Non-pigmented ciliary epithelial cell (primary cell): ENCODE measurements at regions not wholly inside any gene's neighbourhood (a gene's known extent, or its start where the extent isn't known, plus 50 kb on each side); places are given as distances from the start of the nearest gene placed in this dataset.

Experiments
- DNase-seq: peaks from one replicate; pipeline ENCODE4 v3.0.0-alpha.2; 2010; ENCODE audit warnings: low read depth

DNA sequence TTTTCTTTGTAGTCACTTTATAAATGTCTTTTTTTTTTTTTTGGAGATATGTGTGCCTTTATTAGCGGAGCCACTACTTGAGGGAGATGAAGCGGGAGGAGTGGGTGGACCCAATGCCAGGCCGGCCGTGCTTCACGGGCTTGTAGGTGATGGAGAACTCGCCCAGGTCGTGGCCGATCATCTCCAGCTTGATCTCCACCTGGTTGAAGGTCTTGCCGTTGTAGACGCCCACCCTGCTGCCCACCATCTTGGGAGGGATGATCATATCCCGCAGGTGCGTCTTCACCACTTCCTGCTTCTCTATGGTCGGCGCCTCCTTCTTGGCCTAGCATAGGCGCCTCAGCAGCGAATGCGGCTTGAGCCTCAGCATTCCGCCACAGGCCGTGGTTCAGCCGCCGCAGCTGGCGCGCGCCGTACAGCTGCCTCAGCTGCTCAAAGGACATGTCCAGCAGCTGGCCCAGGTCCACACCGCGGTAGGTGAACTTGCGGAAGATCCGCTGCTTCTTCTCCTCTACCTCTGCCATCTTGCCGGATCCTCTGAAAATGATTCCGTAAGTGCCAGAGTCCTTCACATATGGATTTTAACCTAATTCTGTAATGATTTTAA, 1095.6 kb downstream of the MAT2B start:
- no peak for DNase-seq

DNA sequence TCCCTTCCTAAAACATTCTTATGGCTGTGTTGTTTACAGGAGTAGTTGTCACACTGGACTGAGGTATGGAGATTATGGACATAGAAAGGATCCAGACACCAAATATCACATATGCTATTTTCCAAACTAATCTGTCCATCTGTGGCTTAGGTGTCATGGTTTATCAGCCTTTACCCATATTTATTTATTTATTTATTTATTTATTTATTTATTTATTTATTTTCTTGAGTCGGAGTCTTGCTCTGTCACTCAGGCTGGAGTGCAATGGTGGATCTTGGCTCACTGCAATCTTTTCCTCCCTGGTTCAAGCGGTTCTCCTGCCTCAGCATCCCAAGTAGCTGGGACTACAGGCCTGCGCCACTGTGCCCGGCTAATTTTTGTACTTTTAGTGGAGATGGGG, 1103.1 kb downstream of the MAT2B start:
- no peak for DNase-seq

DNA sequence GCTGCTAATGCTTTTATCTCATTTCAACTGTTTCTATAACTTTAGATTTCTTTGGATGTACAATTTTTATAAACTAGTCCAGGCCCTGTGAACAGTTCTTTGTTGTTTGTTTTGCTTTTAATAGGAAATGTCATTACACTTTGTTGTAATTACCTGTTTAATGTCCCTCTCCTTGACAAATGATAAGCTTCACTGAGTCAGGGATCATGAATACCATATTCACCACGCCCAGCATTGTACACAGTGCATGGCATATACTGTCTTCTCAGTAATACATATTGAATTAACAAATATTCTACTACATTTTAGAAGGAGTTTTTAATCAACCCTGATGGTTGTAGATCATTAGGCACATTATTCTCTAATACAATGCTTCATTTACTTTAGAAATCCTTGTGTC, 1105.0 kb downstream of the MAT2B start:
- DNase-seq: no peak

DNA sequence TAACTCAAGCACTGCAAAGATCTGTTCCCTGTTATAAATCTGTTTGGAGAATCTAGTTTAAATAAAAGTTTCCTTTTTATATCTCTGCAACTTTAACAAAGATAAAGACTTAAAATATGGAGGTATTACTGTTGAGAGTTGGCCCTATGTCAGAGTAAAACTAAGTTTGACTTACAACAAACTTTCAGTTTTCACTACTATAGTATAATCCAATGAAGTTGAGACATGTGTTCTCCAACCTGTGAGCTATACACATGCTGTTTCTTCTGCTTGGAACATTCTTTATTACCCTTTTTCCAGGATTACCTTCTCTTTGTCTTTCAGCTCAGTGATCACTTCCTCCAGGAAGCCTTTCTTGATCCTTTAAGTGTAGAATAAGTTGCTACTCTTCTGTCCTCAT, 1109.3 kb downstream of the MAT2B start:
- no peak for DNase-seq

DNA sequence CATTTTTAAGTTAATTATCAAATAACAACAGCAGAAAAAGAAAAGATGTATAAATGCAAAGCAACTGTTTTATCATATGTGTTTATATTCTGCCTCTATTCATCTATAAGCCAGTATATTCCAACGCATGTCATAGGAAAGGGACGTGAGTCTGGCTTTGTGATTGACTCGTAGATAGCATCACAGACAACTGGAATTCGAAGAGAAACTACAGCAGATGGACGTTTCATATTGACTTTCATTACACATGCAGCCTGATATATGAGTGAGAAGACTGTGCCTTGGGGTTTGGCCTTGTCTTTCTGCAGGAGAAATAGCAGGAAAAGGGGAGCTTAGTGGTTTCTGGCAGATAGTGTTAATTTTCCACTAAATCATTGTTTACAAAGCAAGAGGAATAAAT, 1111.9 kb downstream of the MAT2B start:
- DNase-seq: no peak

DNA sequence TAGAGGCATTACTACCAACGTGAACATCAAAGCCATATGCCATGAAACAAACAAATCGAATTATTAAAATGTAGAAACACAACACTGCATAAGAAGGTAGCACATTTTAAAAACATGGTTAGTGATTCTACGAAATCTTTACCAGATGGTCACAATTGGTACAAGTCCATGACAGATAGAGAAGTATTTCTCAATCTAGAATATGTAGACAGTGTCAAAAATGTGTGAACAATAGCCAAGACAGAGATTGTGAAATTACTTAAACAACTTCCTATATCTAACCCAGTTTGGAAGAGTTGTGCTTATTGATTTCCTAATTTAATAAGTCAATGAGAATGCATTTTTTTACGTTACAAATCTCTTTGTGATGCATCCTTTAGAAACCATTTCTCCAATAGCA, 1121.6 kb downstream of the MAT2B start:
- DNase-seq: no peak

DNA sequence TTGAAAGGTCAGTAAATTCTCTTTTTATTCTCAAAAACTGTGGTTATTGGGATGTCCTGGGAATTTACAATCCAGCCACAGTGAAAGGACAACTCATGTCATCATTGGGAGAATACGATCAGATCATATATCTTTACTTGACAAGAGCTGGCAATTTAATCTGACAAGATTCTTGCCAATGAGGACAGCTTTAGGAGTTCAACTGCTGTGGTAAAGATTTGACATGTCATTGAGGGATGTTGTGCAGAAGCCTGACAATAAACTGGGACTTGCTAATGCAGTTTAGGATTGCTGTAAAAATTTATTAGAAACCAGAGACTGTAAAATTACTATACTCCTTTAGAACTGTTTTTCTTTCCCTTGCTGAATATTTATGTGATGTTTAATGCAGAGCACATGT, 1131.0 kb downstream of the MAT2B start:
- DNase-seq: no peak

DNA sequence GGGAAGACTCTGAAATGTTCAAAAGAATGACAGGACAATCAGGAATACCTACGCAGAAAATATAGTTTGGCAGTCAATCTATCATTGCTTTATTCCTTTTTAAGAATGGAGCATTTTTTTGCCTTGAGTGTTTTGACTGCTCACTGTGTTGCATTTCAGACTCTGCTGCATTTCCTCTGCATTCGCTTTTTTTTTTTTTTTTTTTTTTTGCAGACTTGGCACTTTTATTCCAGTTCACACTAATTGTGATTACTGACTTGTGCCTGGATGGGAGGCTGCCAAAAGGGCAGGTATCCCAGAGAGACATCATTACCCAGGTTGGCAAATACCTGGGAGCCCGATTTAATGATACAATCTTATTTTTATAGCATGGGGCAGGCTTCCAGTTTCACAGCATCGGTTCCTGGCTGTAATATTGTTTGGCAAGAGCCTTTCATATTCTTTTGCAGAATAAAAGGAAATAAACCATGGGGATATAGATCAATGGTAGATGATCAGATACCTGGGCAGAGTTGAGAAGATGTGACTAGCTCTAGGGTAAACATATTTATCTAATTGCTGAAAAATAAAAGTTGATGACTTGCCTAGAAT, 1132.6 kb downstream of the MAT2B start:
- no peak for DNase-seq

DNA sequence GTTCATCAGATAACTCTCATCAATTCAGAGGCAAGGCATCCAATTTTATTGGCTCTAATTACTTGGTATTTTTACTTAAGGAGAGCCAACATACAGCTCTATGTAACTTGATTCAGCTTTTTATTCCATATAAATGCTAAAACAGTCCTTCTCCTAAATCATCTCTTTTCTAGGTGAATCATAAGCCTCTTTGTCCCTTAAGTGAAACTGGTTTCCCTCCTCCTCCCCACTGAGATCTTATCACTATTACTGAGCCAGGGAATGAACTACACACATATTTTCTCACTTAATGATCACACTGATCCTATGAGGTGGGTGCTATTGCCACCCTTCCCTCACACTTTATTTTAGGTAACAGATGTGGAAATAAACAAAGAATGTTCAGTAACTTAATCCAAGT, 1143.8 kb downstream of the MAT2B start:
- DNase-seq: no peak

DNA sequence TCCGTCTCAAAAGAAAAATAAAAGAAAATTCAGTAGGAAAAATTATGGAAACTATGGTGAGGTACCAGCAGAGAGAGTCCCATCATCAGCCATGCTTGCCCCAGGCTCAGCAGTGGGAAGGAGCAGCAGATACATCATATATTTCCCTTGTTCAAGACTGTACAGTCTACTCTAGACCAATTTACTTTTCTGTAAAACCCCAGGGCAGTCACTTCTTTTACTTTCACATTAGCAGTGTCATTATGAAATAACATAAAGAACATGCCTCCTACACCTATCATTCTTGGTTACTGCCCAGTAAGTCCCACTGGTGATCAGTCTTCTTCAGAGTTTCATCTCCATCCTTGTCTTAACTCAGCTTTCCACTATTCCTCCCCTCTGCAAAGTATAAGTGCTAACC, 1145.0 kb downstream of the MAT2B start:
- DNase-seq: no peak

DNA sequence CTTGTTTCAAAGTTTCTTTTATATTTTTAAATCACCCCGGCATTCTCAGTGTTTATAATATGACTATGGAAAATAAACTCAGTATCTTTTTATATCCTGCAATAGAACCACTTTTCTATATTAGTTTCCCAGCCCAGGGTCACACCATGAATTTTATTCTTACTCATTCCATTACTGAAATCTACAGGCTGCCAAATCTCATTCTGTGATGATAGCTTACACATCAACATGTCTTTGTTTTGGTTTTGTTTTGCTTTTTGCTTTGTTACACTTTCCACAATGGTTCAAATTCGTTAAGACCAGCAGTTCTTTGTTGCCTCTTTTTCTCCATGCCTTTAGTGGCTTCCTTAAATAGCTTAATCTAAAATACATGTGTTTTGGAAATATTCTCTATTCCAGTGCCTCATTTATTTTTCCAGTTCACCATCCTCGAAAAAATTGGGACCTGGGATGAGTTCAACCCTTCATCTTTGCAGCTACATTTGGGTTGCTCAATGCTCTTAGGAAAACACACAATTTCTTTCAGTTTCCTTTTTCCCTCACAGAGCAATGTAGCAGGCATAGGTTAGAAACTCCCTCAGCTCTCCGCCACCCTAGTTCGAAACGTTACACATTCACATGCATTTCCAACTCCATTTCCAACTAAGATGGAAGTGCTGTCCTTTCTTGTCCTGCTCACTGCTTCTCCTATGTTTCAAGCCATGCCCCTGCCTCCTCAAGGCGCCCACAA, 1146.3 kb downstream of the MAT2B start:
- no peak for DNase-seq

DNA sequence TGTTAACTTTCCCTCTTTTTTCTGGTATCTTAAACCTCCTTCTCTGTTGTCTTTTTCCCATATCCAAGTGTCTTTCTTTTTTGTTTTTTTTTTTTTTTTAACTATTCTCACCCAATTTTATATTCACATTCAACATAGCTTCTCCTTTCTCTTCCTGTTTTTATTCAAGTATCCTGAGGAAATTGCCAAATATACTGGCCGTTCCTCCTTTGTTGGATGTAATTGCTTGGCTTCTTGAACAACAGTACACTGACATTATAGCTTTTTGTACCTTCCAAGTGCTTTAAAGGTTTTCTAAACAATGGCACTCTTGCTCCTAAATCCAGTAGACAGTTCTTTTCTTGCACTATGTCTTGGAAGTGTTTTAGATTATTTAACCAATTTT, 1146.8 kb downstream of the MAT2B start:
- DNase-seq: no peak

DNA sequence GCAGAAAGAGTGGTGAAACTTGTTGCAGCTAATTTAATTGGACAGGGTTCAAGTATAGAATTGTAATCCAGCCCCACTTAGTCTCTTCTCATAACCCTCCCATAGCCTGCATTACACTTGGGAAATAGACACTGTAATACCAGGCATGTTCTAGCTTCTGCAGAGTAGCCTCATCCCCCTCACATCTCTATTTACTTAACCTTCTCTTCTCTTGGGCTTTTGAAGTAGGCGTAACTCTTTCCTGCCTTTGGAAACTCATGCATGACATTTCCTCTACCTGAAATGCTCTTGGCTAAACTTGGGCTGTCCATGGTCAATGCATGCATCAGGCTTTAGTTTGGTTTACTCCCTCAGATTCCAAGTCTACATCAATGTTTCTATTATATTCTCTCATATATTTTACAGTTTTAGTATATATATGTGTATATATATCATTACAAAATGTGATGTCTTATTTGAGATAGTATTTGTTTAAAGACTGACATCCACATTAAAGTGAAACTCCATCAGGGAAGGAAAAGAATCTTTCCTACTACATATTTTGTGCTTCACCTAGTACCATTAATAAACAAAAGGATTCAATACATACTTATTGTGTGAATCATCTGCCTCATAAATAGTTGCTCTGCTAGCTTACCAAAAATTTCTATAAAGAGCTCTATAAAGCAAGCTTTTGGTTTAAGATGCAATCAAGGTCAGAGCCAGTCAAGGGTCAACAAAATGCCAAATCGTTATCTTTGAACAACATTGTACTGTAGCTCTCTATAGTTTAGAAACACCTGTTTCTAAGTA, 1158.0 kb downstream of the MAT2B start:
- DNase-seq: no peak

DNA sequence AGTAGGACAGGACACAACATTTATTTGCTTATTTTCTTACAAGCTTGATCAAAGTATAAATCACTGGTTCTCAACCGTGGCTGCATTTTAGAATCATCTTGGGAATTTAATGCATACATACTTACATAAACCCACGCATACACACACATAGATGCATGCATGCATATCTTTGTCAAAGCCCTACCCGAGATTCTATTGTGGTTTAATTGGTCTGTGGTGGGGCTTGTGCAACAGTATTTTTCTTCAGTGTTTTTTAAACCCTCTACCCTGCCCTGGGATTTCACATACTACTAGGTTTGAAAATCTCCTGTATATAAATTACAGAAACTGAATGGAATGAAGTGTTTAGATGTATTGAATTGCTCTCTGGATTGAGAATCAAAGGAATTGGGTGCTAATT, 1166.2 kb downstream of the MAT2B start:
- DNase-seq: no peak

DNA sequence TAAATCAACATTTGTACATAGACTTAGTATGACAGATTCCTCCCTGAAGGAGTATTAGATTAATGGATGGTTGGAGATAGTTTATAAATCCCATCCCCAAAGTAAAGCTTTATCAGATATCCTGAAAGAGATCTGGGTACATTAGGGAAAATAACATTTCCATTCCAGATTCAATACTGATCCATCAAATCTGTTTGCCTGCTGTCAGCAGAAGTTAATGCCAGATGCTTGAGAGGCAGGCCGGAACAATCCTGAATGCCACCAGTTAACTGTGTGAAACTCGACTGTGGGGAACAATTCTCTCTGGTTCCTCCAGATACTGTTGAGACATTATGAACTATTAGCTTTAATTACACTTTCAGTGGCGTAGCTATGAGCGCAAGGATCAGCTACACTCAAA, 1166.8 kb downstream of the MAT2B start:
- DNase-seq: no peak

DNA sequence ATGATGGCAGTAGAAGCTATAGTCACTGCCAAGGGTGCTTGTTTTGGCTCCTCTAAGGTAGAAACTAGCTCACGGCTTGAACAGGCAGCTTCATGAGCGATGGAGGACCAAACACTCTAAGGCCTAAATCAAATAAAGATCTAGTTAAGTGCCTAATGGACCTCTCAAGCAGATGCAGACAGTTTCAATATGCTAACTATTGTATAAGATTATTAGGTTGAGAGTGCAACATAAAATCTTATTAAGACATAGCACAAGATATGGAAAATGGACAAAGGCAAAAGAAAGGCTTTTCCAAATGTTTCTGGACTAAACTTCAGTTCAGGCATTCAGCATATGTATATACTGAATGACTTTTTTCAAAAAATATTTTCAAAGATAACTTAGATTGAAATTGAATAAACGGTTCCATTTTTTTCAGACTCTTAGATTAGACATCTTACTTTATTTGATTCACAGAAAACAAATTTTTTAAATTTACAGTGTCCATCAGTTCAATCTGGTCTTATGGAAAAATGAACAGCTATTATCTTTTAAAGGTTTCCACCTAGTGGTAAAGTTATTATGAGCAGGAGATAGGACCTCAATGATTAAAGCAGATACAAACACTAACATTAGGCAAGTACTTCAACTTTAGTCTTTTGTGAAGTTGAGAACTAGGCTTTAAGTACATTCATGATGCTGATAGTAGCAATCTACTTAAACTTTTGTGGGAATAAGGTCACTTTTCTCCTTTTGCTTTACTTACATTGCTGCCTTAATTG, 1167.7 kb downstream of the MAT2B start:
- DNase-seq: no peak

DNA sequence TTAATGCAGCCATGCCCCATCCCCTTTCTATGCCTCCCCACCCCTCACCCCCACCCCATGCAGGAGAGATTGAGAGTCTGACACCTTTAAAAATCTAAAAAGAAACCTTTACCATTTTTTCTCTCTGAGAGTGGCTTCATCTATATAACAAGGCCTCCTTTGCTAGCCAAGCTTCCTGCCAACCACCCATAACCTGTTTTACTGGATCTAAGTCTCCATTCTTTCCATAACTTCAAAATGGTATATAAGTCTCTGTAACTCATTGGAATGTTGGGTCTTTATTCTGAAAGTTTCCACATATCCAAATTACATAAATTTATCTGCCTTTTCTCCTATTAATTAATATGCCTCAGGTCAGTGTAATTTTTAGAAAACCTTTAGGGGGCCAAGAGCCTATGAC, 1174.0 kb downstream of the MAT2B start:
- DNase-seq: no peak

DNA sequence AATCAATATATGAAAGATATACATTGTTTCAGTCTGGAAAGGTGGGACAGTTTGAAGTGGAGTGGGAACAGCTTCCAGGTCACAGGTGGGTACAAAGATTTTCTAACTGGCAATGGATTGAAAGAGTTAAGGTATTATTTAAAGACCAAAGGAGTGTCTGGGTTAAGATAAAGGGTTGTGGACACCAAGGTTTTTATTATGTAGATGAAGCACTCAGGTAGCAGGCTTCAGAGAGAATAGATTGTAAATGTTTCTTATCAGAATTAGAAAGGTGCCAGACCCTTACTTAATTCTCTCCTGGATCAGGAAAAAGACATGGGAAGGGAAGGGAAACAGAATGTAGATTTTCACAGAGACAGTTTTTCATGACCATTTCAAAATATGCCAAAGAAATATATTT, 1174.8 kb downstream of the MAT2B start:
- no peak for DNase-seq

DNA sequence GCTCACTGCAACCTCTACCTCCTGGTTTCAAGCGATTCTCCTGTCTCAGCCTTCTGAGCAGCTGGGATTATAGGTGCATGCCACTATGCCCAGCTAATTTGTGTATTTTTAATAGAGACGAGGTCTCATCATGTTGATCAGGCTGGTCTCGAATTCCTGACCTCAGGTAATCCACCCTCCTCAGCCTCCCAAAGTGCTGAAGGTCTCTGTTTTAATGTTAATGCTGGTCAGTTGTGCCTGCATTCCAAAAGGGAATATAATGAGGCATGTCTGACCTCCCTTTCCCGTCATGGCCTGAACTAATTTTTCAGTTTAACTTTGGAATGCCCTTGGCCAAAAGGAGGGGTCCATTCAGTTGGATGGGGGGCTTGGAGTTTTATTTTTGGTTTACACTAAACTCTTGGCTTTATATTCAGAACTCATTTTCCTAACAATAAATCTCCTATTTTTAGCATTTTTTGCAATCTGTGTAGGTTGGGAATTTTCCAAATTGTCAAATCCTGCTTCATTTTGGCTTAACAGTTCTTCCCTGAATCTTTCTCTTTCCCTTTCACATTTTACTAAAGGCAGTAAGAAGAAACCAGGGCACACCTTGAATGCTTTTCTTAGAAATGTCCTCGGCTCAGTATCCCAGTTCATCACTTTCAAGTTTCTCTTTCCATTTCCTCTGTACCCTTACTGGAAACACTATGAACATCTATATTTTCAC, 1175.5 kb downstream of the MAT2B start:
- no peak for DNase-seq

DNA sequence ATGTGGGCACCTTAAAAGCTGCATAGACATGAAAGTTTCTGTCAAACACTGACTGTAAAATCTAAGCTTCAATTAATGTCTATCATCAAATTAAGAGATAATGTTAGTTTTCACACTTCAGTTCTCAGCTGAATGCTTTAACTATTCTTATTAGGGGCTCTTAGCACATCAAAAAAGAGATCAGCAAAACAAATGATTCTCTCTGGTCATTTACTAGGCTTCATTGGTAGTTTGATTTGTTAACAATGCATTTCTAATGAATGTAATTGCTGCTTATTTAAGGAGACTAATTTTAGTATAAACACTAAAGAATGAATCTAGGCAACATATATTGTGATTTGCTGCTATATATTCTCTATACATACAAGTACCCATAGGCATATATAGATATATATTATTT, 1182.0 kb downstream of the MAT2B start:
- no peak for DNase-seq

DNA sequence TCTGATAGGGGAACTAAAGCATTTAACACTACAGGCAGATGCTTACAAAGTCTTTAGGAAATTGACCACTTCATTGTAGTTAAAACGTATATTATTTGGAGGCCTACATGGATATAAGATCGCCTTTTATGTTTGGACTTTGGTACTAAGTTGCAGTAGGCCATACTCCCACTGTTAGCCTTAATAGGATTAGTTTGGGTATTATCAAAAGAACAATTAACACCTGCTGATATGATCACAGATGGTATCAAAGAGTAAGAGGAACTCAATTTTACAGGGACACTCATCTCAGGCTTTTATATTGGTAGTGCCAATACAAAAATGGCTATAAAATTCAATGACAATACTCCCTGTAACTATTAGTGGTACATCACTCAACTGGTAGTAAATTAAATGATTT, 1183.0 kb downstream of the MAT2B start:
- DNase-seq: no peak

DNA sequence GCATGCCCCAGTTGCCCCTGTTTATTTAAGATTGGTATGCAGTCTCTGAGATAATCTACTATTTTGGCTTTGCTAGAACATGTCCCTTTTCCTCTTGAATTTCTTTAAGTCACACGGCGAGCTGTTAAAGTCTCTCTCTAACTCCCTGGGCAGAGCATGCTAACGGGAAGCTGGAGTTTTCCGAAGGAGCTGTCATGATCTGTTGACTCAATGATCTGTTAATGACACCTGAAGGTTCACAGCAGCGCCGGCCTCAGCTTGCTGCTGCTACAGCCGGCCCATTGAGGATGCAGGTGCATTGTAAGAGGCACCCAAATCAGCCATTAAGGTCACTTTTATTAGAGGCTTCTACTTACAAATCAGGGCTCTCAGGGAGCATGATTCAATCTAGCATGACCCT, 1203.4 kb downstream of the MAT2B start:
- no peak for DNase-seq
